Mammary epithelial cell (primary cell): ENCODE measurements at regions not wholly inside any gene's neighbourhood (a gene's known extent, or its start where the extent isn't known, plus 50 kb on each side); places are given as distances from the start of the nearest gene placed in this dataset.

Experiments
- EZH2 ChIP-seq: IDR thresholded peaks from 2 replicates; pipeline ENCODE4 v1.6.1; 2012; ENCODE audit warnings: low read length, inconsistent platforms, borderline replicate concordance
- TF ChIP-seq, protein P1 (sequence below), 2 donors: IDR thresholded peaks in 1 of 2; conservative IDR thresholded peaks in 1 of 2; 2 replicates each; pipeline ENCODE4 v1.5.1; 2011 to 2012; ENCODE audit warnings: inconsistent platforms in 2 of 2, low read length in 2 of 2, mild to moderate bottlenecking in 2 of 2, control low read depth in 1 of 2, low read depth in 1 of 2; ENCODE audit not compliant: insufficient read depth in 1 of 2; ENCODE audit errors: extremely low read depth in 1 of 2

DNA sequence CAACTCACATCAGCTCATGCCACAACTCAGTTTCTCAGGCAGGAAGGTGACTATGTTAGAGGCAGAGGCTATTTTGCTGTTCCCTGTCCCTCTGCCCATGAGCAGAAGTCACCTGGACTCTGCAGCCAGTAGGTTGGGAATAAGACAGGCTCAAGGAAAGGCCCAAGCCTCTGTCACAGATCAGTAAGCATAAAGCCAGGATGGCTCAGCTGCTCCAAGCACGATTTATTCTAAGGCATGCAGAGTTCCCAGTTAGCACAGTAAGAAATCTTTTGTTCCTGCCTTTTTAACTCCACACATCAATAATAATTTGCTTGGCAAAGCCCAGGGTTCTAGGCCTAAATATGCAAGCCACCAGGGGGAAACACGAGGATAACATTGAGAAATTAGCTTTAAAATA lies 249.0 kb upstream of the ADRA1B start:
- no peak for TF ChIP-seq EZH2
- TF ChIP-seq, protein P1, sequence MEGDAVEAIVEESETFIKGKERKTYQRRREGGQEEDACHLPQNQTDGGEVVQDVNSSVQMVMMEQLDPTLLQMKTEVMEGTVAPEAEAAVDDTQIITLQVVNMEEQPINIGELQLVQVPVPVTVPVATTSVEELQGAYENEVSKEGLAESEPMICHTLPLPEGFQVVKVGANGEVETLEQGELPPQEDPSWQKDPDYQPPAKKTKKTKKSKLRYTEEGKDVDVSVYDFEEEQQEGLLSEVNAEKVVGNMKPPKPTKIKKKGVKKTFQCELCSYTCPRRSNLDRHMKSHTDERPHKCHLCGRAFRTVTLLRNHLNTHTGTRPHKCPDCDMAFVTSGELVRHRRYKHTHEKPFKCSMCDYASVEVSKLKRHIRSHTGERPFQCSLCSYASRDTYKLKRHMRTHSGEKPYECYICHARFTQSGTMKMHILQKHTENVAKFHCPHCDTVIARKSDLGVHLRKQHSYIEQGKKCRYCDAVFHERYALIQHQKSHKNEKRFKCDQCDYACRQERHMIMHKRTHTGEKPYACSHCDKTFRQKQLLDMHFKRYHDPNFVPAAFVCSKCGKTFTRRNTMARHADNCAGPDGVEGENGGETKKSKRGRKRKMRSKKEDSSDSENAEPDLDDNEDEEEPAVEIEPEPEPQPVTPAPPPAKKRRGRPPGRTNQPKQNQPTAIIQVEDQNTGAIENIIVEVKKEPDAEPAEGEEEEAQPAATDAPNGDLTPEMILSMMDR (conservative IDR thresholded peaks at IDR 0.05 in 1 of 2, IDR thresholded peaks at IDR 0.05 in 1 of 2; ENCODE audit: extremely low read depth in 1 of 2, insufficient read depth in 1 of 2, low read depth in 1 of 2, low read length in 2 of 2) = no peak
